Stromal cell of bone marrow (primary cell): ENCODE measurements at regions not wholly inside any gene's neighbourhood (a gene's known extent, or its start where the extent isn't known, plus 50 kb on each side); places are given as distances from the start of the nearest gene placed in this dataset.
"Not testable (repeated sequence)": the region's sequence is repeated elsewhere in the genome, so short reads cannot be mapped to it uniquely, and the experiment has no call there.

Experiments used
- DNase-seq: peaks from one replicate; pipeline ENCODE4 v3.0.0-alpha.2; 2012; ENCODE audit warnings: low read depth

- DNase-seq, result not testable (repeated sequence)
These were observed 259.9 kb upstream of the TBL1XR1 start for GRCh38 chr3:177457204-177457603.

- DNase-seq, result no peak
These were observed 262.1 kb upstream of the TBL1XR1 start for GRCh38 chr3:177459401-177459800.

GRCh38 chr3:177460047-177460446 is 262.8 kb upstream of the TBL1XR1 start:
- DNase-seq, result no peak

- no peak for DNase-seq
These were observed 264.5 kb upstream of the TBL1XR1 start for GRCh38 chr3:177461765-177462164.

GRCh38 chr3:177463341-177463740 is 266.1 kb upstream of the TBL1XR1 start:
- DNase-seq, result not testable (repeated sequence)

GRCh38 chr3:177463863-177464262 is 266.6 kb upstream of the TBL1XR1 start:
- peak; percentile 38 for DNase-seq

- DNase-seq, result no peak
These were observed 267.3 kb upstream of the TBL1XR1 start for GRCh38 chr3:177464392-177465256.

- DNase-seq, result no peak
These were observed 268.0 kb upstream of the TBL1XR1 start for GRCh38 chr3:177465257-177465642.

- DNase-seq, result no peak
These were observed 268.8 kb upstream of the TBL1XR1 start for GRCh38 chr3:177466074-177466473.

- DNase-seq, result not testable (repeated sequence)
These were observed 269.3 kb upstream of the TBL1XR1 start for GRCh38 chr3:177466622-177467021.

GRCh38 chr3:177467247-177467985 is 270.1 kb upstream of the TBL1XR1 start:
- no peak for DNase-seq

- peak; percentile 92 for DNase-seq
These were observed 271.0 kb upstream of the TBL1XR1 start for GRCh38 chr3:177468331-177468730.

- peak; percentile 60 for DNase-seq
These were observed 271.5 kb upstream of the TBL1XR1 start for GRCh38 chr3:177468816-177469215.

- DNase-seq, result no peak
These were observed 271.9 kb upstream of the TBL1XR1 start for GRCh38 chr3:177469216-177469615.

- no peak for DNase-seq
These were observed 273.1 kb upstream of the TBL1XR1 start for GRCh38 chr3:177470197-177470941.

GRCh38 chr3:177471733-177472480 is 274.6 kb upstream of the TBL1XR1 start:
- DNase-seq, result no peak

- peak; percentile 77 for DNase-seq
These were observed 275.9 kb upstream of the TBL1XR1 start for GRCh38 chr3:177473184-177473583.

GRCh38 chr3:177473903-177474302 is 276.6 kb upstream of the TBL1XR1 start:
- no peak for DNase-seq

- no peak for DNase-seq
These were observed 277.5 kb upstream of the TBL1XR1 start for GRCh38 chr3:177474652-177475355.

- DNase-seq, result no peak
These were observed 278.0 kb upstream of the TBL1XR1 start for GRCh38 chr3:177475356-177475665.

- no peak for DNase-seq
These were observed 279.2 kb upstream of the TBL1XR1 start for GRCh38 chr3:177476495-177476894.
